ENCODE measurements at regions not wholly inside any gene's neighbourhood (a gene's known extent, or its start where the extent isn't known, plus 50 kb on each side); places are given as distances from the start of the nearest gene placed in this dataset.

- Histone ChIP-seq H2AFZ (ENCODE audit: insufficient read depth, low read length, poor library complexity) (no peak overlapping the region), H4K8ac (ENCODE audit: low read depth, low read length) (no peak overlapping the region), H2BK12ac (ENCODE audit: low read length) (no peak overlapping the region), H3K4ac (ENCODE audit: low read depth, low read length) (no peak overlapping the region), H2AK5ac (ENCODE audit: low read length) (no peak overlapping the region), H4K91ac (ENCODE audit: low read depth, low read length) (no peak overlapping the region), H3K4me3 (ENCODE audit: low read depth, low read length) (no peak overlapping the region), H3K79me1 (ENCODE audit: low read length) (no peaks in the 10 kb centered on the region), H3K27me3 (ENCODE audit: insufficient read depth, low read length) (no peaks in the 10 kb centered on the region), H3K79me2 (ENCODE audit: control insufficient read depth, insufficient read depth, low read length, poor library complexity) (no peaks in the 10 kb centered on the region), H3K23ac (ENCODE audit: low read length) (no peak overlapping the region), H3K36me3 (ENCODE audit: control insufficient read depth in 1 of 2, insufficient read depth in 2 of 2, low read length in 2 of 2) (no peaks in the 10 kb centered on the region), H3K27ac (ENCODE audit: low read depth, low read length) (no peak overlapping the region), H3K18ac (ENCODE audit: low read length) (no peak overlapping the region), H2BK120ac (ENCODE audit: insufficient read depth, low read length, poor library complexity) (no peak overlapping the region), H3K4me1 (ENCODE audit: control insufficient read depth in 1 of 2, insufficient read depth in 2 of 2, low read length in 2 of 2) (no peaks in the 10 kb centered on the region), H3K14ac (ENCODE audit: low read length) (no peak overlapping the region), H3K4me2 (ENCODE audit: low read length) (no peak overlapping the region), H3K9me3 (ENCODE audit: insufficient read depth, low read depth, low read length) (no peaks in the 10 kb centered on the region), H4K12ac (ENCODE audit: low read depth, low read length) (no peak overlapping the region), H3K9ac (ENCODE audit: low read length) (no peak overlapping the region), H2BK5ac (ENCODE audit: low read depth, low read length, poor library complexity) (no peak overlapping the region)
- DNase-seq = no peak
These were observed 2074.5 kb downstream of the MAT2B start for GRCh38 chr5:165579911-165580310.

- WGBS (ENCODE audit: extremely low coverage, insufficient coverage, insufficient read length) = no CpG with 5 or more reads among the region's 1 CpG
These were observed 2089.3 kb downstream of the MAT2B start for GRCh38 chr5:165594693-165595092.

GRCh38 chr5:165602529-165602928, 2097.1 kb downstream of the MAT2B start:
- H3K27ac ChIP-seq (ENCODE audit: low read depth, low read length) = no peak overlapping the region
- no peak overlapping the region for H3K23ac ChIP-seq (ENCODE audit: low read length)
- H2BK12ac ChIP-seq (ENCODE audit: low read length) = no peak overlapping the region
- H3K27me3 ChIP-seq (ENCODE audit: insufficient read depth, low read length) = no peaks in the 10 kb centered on the region
- H3K4ac ChIP-seq (ENCODE audit: low read depth, low read length) = no peak overlapping the region
- no peak overlapping the region for H3K18ac ChIP-seq (ENCODE audit: low read length)
- H4K8ac ChIP-seq (ENCODE audit: low read depth, low read length) = no peak overlapping the region
- H3K4me3 ChIP-seq (ENCODE audit: low read depth, low read length) = no peak overlapping the region
- H4K91ac ChIP-seq (ENCODE audit: low read depth, low read length) = no peak overlapping the region
- H3K4me1 ChIP-seq (ENCODE audit: control insufficient read depth in 1 of 2, insufficient read depth in 2 of 2, low read length in 2 of 2) = no peaks in the 10 kb centered on the region
- no peak overlapping the region for H2AFZ ChIP-seq (ENCODE audit: insufficient read depth, low read length, poor library complexity)
- H3K14ac ChIP-seq (ENCODE audit: low read length) = no peak overlapping the region
- no peak overlapping the region for H2AK5ac ChIP-seq (ENCODE audit: low read length)
- no peaks in the 10 kb centered on the region for H3K79me1 ChIP-seq (ENCODE audit: low read length)
- H3K36me3 ChIP-seq (ENCODE audit: control insufficient read depth in 1 of 2, insufficient read depth in 2 of 2, low read length in 2 of 2) = no peaks in the 10 kb centered on the region
- H2BK5ac ChIP-seq (ENCODE audit: low read depth, low read length, poor library complexity) = no peak overlapping the region
- H2BK120ac ChIP-seq (ENCODE audit: insufficient read depth, low read length, poor library complexity) = no peak overlapping the region
- no peaks in the 10 kb centered on the region for H3K9me3 ChIP-seq (ENCODE audit: insufficient read depth, low read depth, low read length)
- no peak overlapping the region for H3K4me2 ChIP-seq (ENCODE audit: low read length)
- no peak overlapping the region for H3K9ac ChIP-seq (ENCODE audit: low read length)
- H3K79me2 ChIP-seq (ENCODE audit: control insufficient read depth, insufficient read depth, low read length, poor library complexity) = no peaks in the 10 kb centered on the region
- no peak overlapping the region for H4K12ac ChIP-seq (ENCODE audit: low read depth, low read length)
- no CpG with 5 or more reads among the region's 8 CpGs for WGBS (ENCODE audit: extremely low coverage, insufficient coverage, insufficient read length)
- no peak for DNase-seq

More at GRCh38 chr5:165594693-165595092, 2089.3 kb downstream of the MAT2B start:
- no peak overlapping the region for H2AFZ ChIP-seq (ENCODE audit: insufficient read depth, low read length, poor library complexity)
- H3K18ac ChIP-seq (ENCODE audit: low read length) = no peak overlapping the region
- no peak for DNase-seq
- H3K79me2 ChIP-seq (ENCODE audit: control insufficient read depth, insufficient read depth, low read length, poor library complexity) = no peaks in the 10 kb centered on the region
- H3K4ac ChIP-seq (ENCODE audit: low read depth, low read length) = no peak overlapping the region
- H4K12ac ChIP-seq (ENCODE audit: low read depth, low read length) = no peak overlapping the region
- no peak overlapping the region for H2BK5ac ChIP-seq (ENCODE audit: low read depth, low read length, poor library complexity)
- H3K4me1 ChIP-seq (ENCODE audit: control insufficient read depth in 1 of 2, insufficient read depth in 2 of 2, low read length in 2 of 2) = no peaks in the 10 kb centered on the region
- H3K27me3 ChIP-seq (ENCODE audit: insufficient read depth, low read length) = no peaks in the 10 kb centered on the region
- H4K91ac ChIP-seq (ENCODE audit: low read depth, low read length) = no peak overlapping the region
- H2AK5ac ChIP-seq (ENCODE audit: low read length) = no peak overlapping the region
- no peak overlapping the region for H3K4me3 ChIP-seq (ENCODE audit: low read depth, low read length)
- H3K9ac ChIP-seq (ENCODE audit: low read length) = no peak overlapping the region
- H3K23ac ChIP-seq (ENCODE audit: low read length) = no peak overlapping the region
- H3K27ac ChIP-seq (ENCODE audit: low read depth, low read length) = no peak overlapping the region
- no peak overlapping the region for H2BK12ac ChIP-seq (ENCODE audit: low read length)
- H2BK120ac ChIP-seq (ENCODE audit: insufficient read depth, low read length, poor library complexity) = no peak overlapping the region
- H3K14ac ChIP-seq (ENCODE audit: low read length) = no peak overlapping the region
- no peak overlapping the region for H3K4me2 ChIP-seq (ENCODE audit: low read length)
- H4K8ac ChIP-seq (ENCODE audit: low read depth, low read length) = no peak overlapping the region
- H3K9me3 ChIP-seq (ENCODE audit: insufficient read depth, low read depth, low read length) = no peaks in the 10 kb centered on the region
- H3K36me3 ChIP-seq (ENCODE audit: control insufficient read depth in 1 of 2, insufficient read depth in 2 of 2, low read length in 2 of 2) = no peaks in the 10 kb centered on the region
- no peaks in the 10 kb centered on the region for H3K79me1 ChIP-seq (ENCODE audit: low read length)

GRCh38 chr5:165607026-165607425, 2101.6 kb downstream of the MAT2B start:
- no peak overlapping the region for H3K9ac ChIP-seq (ENCODE audit: low read length)
- H3K4me3 ChIP-seq (ENCODE audit: low read depth, low read length) = no peak overlapping the region
- no peak overlapping the region for H3K27ac ChIP-seq (ENCODE audit: low read depth, low read length)
- no peak for DNase-seq
- H3K27me3 ChIP-seq (ENCODE audit: insufficient read depth, low read length) = no peaks in the 10 kb centered on the region
- H3K18ac ChIP-seq (ENCODE audit: low read length) = no peak overlapping the region
- no peak overlapping the region for H4K12ac ChIP-seq (ENCODE audit: low read depth, low read length)
- H3K79me1 ChIP-seq (ENCODE audit: low read length) = no peaks in the 10 kb centered on the region
- H3K79me2 ChIP-seq (ENCODE audit: control insufficient read depth, insufficient read depth, low read length, poor library complexity) = no peaks in the 10 kb centered on the region
- no CpG with 5 or more reads among the region's 12 CpGs for WGBS (ENCODE audit: extremely low coverage, insufficient coverage, insufficient read length)
- no peak overlapping the region for H3K14ac ChIP-seq (ENCODE audit: low read length)
- H3K4me1 ChIP-seq (ENCODE audit: control insufficient read depth in 1 of 2, insufficient read depth in 2 of 2, low read length in 2 of 2) = no peaks in the 10 kb centered on the region
- no peak overlapping the region for H3K23ac ChIP-seq (ENCODE audit: low read length)
- no peak overlapping the region for H3K4me2 ChIP-seq (ENCODE audit: low read length)
- no peak overlapping the region for H2BK120ac ChIP-seq (ENCODE audit: insufficient read depth, low read length, poor library complexity)
- H2BK5ac ChIP-seq (ENCODE audit: low read depth, low read length, poor library complexity) = no peak overlapping the region
- H4K8ac ChIP-seq (ENCODE audit: low read depth, low read length) = no peak overlapping the region
- no peak overlapping the region for H2BK12ac ChIP-seq (ENCODE audit: low read length)
- H3K36me3 ChIP-seq (ENCODE audit: control insufficient read depth in 1 of 2, insufficient read depth in 2 of 2, low read length in 2 of 2) = no peaks in the 10 kb centered on the region
- H2AK5ac ChIP-seq (ENCODE audit: low read length) = no peak overlapping the region
- no peak overlapping the region for H2AFZ ChIP-seq (ENCODE audit: insufficient read depth, low read length, poor library complexity)
- H3K9me3 ChIP-seq (ENCODE audit: insufficient read depth, low read depth, low read length) = no peaks in the 10 kb centered on the region
- H4K91ac ChIP-seq (ENCODE audit: low read depth, low read length) = no peak overlapping the region
- H3K4ac ChIP-seq (ENCODE audit: low read depth, low read length) = no peak overlapping the region

All from trophoblast cell (in vitro differentiated cells and primary cell).